H1 (cell line): ENCODE measurements at regions not wholly inside any gene's neighbourhood (a gene's known extent, or its start where the extent isn't known, plus 50 kb on each side); places are given as distances from the start of the nearest gene placed in this dataset.

Source experiments
- ASH2L ChIP-seq: fragments of 200-600, 300-600 bp; sonication (generic); IDR thresholded peaks from one replicate; pipeline ENCODE4 v1.7.1; 2017; ENCODE audit warnings: low read length
- ATF2 ChIP-seq: IDR thresholded peaks from 2 replicates; pipeline ENCODE4 v1.6.1; 2012; ENCODE audit warnings: low read length, inconsistent platforms
- CBX8 ChIP-seq: fragments of 300-800, 300-1000 bp; sonication (generic); IDR thresholded peaks from 2 replicates; pipeline ENCODE4 v1.7.1; 2016; ENCODE audit warnings: low read depth, low read length, borderline replicate concordance
- RBBP5 ChIP-seq: IDR thresholded peaks from 2 replicates; pipeline ENCODE4 v1.7.1; 2012; ENCODE audit warnings: low read depth, mild to moderate bottlenecking, inconsistent platforms, low read length, moderate library complexity, borderline replicate concordance
- RNF2 ChIP-seq: fragments of 200-900, 300-1000 bp; sonication (generic); IDR thresholded peaks from 2 replicates; pipeline ENCODE4 v1.7.1; 2016; ENCODE audit warnings: borderline replicate concordance, low read depth, mild to moderate bottlenecking, antibody characterized with exemption, low read length; ENCODE audit not compliant: poor library complexity, severe bottlenecking; ENCODE audit errors: missing control alignments
- SRF ChIP-seq: IDR thresholded peaks from 2 replicates; pipeline ENCODE4 v1.6.1; 2011; ENCODE audit warnings: mild to moderate bottlenecking, low read depth, low read length, moderate library complexity
- TAF1 ChIP-seq: IDR thresholded peaks from 2 replicates; pipeline ENCODE4 v1.6.1; 2011; ENCODE audit warnings: mild to moderate bottlenecking, low read depth, low read length
- TF ChIP-seq, protein P1 (sequence below): fragments of 300-600 bp; sonication (generic); IDR thresholded peaks from 2 replicates; pipeline ENCODE4 v1.7.1; 2012; ENCODE audit warnings: low read length, moderate library complexity, mild to moderate bottlenecking, inconsistent platforms; ENCODE audit not compliant: insufficient replicate concordance
- TF ChIP-seq, protein P2 (sequence below): IDR thresholded peaks from 2 replicates; pipeline ENCODE4 v1.6.1; 2011; ENCODE audit warnings: low read depth, mild to moderate bottlenecking, low read length; ENCODE audit not compliant: insufficient read depth

GRCh38 chr10:37490266-37490665 lies 364.9 kb downstream of the ANKRD30A start (continued):
- TF ChIP-seq, protein P1, sequence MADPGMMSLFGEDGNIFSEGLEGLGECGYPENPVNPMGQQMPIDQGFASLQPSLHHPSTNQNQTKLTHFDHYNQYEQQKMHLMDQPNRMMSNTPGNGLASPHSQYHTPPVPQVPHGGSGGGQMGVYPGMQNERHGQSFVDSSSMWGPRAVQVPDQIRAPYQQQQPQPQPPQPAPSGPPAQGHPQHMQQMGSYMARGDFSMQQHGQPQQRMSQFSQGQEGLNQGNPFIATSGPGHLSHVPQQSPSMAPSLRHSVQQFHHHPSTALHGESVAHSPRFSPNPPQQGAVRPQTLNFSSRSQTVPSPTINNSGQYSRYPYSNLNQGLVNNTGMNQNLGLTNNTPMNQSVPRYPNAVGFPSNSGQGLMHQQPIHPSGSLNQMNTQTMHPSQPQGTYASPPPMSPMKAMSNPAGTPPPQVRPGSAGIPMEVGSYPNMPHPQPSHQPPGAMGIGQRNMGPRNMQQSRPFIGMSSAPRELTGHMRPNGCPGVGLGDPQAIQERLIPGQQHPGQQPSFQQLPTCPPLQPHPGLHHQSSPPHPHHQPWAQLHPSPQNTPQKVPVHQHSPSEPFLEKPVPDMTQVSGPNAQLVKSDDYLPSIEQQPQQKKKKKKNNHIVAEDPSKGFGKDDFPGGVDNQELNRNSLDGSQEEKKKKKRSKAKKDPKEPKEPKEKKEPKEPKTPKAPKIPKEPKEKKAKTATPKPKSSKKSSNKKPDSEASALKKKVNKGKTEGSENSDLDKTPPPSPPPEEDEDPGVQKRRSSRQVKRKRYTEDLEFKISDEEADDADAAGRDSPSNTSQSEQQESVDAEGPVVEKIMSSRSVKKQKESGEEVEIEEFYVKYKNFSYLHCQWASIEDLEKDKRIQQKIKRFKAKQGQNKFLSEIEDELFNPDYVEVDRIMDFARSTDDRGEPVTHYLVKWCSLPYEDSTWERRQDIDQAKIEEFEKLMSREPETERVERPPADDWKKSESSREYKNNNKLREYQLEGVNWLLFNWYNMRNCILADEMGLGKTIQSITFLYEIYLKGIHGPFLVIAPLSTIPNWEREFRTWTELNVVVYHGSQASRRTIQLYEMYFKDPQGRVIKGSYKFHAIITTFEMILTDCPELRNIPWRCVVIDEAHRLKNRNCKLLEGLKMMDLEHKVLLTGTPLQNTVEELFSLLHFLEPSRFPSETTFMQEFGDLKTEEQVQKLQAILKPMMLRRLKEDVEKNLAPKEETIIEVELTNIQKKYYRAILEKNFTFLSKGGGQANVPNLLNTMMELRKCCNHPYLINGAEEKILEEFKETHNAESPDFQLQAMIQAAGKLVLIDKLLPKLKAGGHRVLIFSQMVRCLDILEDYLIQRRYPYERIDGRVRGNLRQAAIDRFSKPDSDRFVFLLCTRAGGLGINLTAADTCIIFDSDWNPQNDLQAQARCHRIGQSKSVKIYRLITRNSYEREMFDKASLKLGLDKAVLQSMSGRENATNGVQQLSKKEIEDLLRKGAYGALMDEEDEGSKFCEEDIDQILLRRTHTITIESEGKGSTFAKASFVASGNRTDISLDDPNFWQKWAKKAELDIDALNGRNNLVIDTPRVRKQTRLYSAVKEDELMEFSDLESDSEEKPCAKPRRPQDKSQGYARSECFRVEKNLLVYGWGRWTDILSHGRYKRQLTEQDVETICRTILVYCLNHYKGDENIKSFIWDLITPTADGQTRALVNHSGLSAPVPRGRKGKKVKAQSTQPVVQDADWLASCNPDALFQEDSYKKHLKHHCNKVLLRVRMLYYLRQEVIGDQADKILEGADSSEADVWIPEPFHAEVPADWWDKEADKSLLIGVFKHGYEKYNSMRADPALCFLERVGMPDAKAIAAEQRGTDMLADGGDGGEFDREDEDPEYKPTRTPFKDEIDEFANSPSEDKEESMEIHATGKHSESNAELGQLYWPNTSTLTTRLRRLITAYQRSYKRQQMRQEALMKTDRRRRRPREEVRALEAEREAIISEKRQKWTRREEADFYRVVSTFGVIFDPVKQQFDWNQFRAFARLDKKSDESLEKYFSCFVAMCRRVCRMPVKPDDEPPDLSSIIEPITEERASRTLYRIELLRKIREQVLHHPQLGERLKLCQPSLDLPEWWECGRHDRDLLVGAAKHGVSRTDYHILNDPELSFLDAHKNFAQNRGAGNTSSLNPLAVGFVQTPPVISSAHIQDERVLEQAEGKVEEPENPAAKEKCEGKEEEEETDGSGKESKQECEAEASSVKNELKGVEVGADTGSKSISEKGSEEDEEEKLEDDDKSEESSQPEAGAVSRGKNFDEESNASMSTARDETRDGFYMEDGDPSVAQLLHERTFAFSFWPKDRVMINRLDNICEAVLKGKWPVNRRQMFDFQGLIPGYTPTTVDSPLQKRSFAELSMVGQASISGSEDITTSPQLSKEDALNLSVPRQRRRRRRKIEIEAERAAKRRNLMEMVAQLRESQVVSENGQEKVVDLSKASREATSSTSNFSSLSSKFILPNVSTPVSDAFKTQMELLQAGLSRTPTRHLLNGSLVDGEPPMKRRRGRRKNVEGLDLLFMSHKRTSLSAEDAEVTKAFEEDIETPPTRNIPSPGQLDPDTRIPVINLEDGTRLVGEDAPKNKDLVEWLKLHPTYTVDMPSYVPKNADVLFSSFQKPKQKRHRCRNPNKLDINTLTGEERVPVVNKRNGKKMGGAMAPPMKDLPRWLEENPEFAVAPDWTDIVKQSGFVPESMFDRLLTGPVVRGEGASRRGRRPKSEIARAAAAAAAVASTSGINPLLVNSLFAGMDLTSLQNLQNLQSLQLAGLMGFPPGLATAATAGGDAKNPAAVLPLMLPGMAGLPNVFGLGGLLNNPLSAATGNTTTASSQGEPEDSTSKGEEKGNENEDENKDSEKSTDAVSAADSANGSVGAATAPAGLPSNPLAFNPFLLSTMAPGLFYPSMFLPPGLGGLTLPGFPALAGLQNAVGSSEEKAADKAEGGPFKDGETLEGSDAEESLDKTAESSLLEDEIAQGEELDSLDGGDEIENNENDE, result no peak
- TF ChIP-seq, protein P2, sequence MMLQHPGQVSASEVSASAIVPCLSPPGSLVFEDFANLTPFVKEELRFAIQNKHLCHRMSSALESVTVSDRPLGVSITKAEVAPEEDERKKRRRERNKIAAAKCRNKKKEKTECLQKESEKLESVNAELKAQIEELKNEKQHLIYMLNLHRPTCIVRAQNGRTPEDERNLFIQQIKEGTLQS, result no peak
- TF ChIP-seq ASH2L (no peak), RBBP5 (no peak), RNF2 (no peak), SRF (no peak), TAF1 (no peak), CBX8 (no peak), ATF2 (no peak)
